Peyer's patch (tissue), 4 donors: ENCODE measurements at regions not wholly inside any gene's neighbourhood (a gene's known extent, or its start where the extent isn't known, plus 50 kb on each side); places are given as distances from the start of the nearest gene placed in this dataset.

Experiments
- DNase-seq, 3 donors: peaks; one replicate each; pipeline ENCODE4 v3.0.0-alpha.2; 2017 to 2019
- H3K27ac ChIP-seq, 4 donors: fragments of 200-600 bp; sonication (generic); one replicate each; pipeline ENCODE4 v1.5.1; 2016 to 2019
- H3K27me3 ChIP-seq, 2 donors: fragments of 200-600 bp; sonication (generic); one replicate each; pipeline ENCODE4 v1.5.1; 2019
- H3K36me3 ChIP-seq, 3 donors: fragments of 200-600 bp; sonication (generic); one replicate each; pipeline ENCODE4 v1.5.1; 2016 to 2019
- H3K4me1 ChIP-seq, 4 donors: fragments of 200-600 bp; sonication (generic); one replicate each; pipeline ENCODE4 v1.5.1; 2016 to 2019
- H3K4me3 ChIP-seq, 4 donors: fragments of 200-600 bp; sonication (generic); 1 replicate in 3 of 4; 2 replicates in 1 of 4; pipeline ENCODE4 v1.5.1; 2016 to 2019; ENCODE audit warnings: mild to moderate bottlenecking in 1 of 4
- H3K9me3 ChIP-seq, 4 donors: fragments of 200-600 bp; sonication (generic); one replicate each; pipeline ENCODE4 v1.5.1; 2016 to 2019; ENCODE audit warnings: mild to moderate bottlenecking in 1 of 4
- POLR2A ChIP-seq, 2 donors: fragments of 450-650 bp; IDR thresholded peaks; one replicate each; pipeline ENCODE4 v1.5.1; 2017; ENCODE audit warnings: antibody characterized with exemption in 2 of 2, mild to moderate bottlenecking in 2 of 2, moderate library complexity in 2 of 2
- TF ChIP-seq, protein P1 (sequence below), 6 experiments: fragments of 450-650 bp in 4 of 6; fragments of 200-600 bp in 2 of 6; sonication (generic) in 1 of 6; IDR thresholded peaks; one replicate each; pipeline ENCODE4 v1.5.1; 2017 to 2019; ENCODE audit warnings: antibody characterized with exemption in 6 of 6, mild to moderate bottlenecking in 3 of 6, moderate library complexity in 1 of 6

DNA sequence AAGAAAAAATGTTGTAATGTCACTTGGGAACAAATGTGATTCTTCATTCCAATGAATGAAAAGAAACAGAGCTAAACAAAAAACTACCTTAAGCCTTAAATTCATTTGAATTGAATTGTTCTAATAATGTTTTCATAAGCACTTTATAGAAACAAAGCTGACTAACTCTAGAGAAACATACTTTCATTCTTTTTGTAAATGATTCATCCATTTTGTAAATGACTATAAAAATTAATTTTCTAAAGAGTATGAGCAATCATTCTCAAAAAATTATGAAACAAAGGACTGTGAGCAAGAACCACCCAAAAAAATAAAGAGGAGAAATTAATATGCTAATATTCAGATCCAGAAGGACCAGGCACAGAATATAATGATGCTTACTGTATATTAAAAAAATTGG lies 986.5 kb upstream of the CHORDC1 start:
- TF ChIP-seq POLR2A (IDR thresholded peaks at IDR 0.05), result no peak
- TF ChIP-seq, protein P1, sequence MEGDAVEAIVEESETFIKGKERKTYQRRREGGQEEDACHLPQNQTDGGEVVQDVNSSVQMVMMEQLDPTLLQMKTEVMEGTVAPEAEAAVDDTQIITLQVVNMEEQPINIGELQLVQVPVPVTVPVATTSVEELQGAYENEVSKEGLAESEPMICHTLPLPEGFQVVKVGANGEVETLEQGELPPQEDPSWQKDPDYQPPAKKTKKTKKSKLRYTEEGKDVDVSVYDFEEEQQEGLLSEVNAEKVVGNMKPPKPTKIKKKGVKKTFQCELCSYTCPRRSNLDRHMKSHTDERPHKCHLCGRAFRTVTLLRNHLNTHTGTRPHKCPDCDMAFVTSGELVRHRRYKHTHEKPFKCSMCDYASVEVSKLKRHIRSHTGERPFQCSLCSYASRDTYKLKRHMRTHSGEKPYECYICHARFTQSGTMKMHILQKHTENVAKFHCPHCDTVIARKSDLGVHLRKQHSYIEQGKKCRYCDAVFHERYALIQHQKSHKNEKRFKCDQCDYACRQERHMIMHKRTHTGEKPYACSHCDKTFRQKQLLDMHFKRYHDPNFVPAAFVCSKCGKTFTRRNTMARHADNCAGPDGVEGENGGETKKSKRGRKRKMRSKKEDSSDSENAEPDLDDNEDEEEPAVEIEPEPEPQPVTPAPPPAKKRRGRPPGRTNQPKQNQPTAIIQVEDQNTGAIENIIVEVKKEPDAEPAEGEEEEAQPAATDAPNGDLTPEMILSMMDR (IDR thresholded peaks at IDR 0.05), result no peak
- DNase-seq, result no peak
- Histone ChIP-seq H3K9me3 (no peaks in the 10 kb centered on the region), H3K36me3 (no peaks in the 10 kb centered on the region), H3K4me1 (no peaks in the 10 kb centered on the region), H3K27ac (no peak overlapping the region), H3K4me3 (no peak overlapping the region), H3K27me3 (no peaks in the 10 kb centered on the region)

DNA sequence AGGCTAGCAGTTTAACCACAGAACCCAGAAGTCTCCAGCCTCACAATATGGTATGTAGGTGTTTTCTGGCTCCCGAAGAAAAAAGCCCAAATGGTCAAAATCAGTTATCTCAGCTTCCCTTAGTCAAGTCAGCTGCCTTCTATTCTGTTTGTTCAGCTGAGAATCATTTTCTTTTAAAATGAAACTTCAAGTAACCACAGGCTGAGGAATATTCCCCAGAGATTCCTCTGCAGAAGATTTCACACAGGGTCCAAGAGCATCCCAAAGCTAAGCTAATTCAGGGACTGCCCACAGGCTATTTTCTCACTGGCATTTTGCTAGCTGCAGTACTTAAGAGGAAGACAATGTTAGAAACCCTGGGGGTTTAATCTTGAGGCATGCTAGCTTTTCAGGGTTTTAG lies 977.0 kb upstream of the CHORDC1 start:
- H3K4me3 ChIP-seq, result no peak overlapping the region
- no peak for DNase-seq
- H3K9me3 ChIP-seq, result no peaks in the 10 kb centered on the region
- H3K27me3 ChIP-seq, result no peaks in the 10 kb centered on the region
- H3K27ac ChIP-seq, result no peak overlapping the region
- no peaks in the 10 kb centered on the region for H3K36me3 ChIP-seq
- TF ChIP-seq, protein P1 (IDR thresholded peaks at IDR 0.05), result no peak
- TF ChIP-seq POLR2A (IDR thresholded peaks at IDR 0.05), result no peak
- no peaks in the 10 kb centered on the region for H3K4me1 ChIP-seq

DNA sequence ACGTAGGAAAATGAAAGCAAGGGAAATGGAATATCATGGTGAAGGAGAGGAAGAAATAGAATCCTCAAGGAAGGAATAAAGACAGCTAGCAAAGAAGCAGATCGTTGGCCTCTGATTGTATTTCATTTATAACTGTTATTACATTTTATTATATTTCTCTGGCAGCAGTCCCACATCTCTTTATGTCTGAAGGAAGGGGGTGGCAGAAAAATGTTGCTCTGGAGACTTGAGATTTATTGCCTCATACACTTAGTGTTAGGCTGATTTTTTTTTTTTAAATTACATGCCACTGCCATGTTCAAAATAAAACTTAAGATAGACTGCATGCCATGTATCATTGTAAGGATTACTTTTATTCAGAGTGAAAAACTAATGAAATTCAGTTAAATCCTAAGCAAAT lies 971.7 kb upstream of the CHORDC1 start:
- DNase-seq, result no peak

DNA sequence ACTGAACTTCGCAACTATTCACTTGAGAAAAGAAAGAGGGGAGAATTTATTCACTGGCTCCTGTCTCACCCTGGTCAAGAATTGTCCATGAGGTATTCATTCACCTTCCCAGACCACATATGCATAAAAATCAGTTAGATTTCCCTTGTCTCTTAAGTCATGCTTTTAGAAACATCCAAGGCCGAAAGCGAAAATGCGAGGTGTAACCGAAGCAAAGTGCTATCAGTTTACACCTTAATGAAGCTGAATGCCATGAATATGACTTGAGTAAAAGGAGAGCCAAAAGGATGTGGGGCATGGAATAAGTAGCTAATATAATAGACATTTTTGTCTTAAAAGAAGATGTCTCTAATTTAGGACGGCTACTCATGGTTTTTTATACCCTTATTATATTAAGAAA lies 965.6 kb upstream of the CHORDC1 start:
- H3K4me1 ChIP-seq, result no peaks in the 10 kb centered on the region
- no peak overlapping the region for H3K4me3 ChIP-seq
- no peak overlapping the region for H3K27ac ChIP-seq
- no peak for DNase-seq
- H3K9me3 ChIP-seq, result peaks cover 0 to 4% (median 0%) of the 10 kb centered on the region in 4 donors
- H3K27me3 ChIP-seq, result no peaks in the 10 kb centered on the region
- TF ChIP-seq, protein P1 (IDR thresholded peaks at IDR 0.05), result no peak
- no peak for TF ChIP-seq POLR2A (IDR thresholded peaks at IDR 0.05)
- H3K36me3 ChIP-seq, result no peaks in the 10 kb centered on the region

More for the DNA sequence above, 971.7 kb upstream of the CHORDC1 start:
- H3K36me3 ChIP-seq, result no peaks in the 10 kb centered on the region
- no peaks in the 10 kb centered on the region for H3K4me1 ChIP-seq
- H3K4me3 ChIP-seq, result no peak overlapping the region
- no peaks in the 10 kb centered on the region for H3K27me3 ChIP-seq
- no peak overlapping the region for H3K27ac ChIP-seq
- no peak for TF ChIP-seq POLR2A (IDR thresholded peaks at IDR 0.05)
- TF ChIP-seq, protein P1 (IDR thresholded peaks at IDR 0.05), result no peak
- no peaks in the 10 kb centered on the region for H3K9me3 ChIP-seq

DNA sequence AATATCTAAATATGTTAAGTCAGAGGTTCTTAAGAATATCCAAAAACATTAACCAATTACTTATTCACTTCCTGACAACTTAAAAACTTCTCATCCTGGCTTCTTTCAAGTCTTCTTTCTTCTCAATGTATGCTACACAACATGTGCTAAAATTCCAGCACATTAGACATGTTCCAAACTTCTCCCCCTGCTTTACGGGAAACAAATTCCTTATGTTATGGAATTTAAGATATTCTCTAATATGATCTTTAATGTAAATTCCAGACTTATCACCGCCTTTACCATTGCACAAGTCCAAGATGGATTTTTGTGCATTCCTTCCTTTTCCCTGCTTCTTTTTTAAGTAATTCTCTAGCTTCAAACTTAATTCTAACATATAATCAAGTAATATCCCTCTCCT lies 964.5 kb upstream of the CHORDC1 start:
- Histone ChIP-seq H3K27me3 (no peaks in the 10 kb centered on the region), H3K4me1 (no peaks in the 10 kb centered on the region), H3K9me3 (peaks cover 0 to 4% (median 0%) of the 10 kb centered on the region in 4 donors), H3K36me3 (no peaks in the 10 kb centered on the region), H3K27ac (no peak overlapping the region), H3K4me3 (no peak overlapping the region)
- DNase-seq, result no peak
- TF ChIP-seq, protein P1 (IDR thresholded peaks at IDR 0.05), result no peak
- no peak for TF ChIP-seq POLR2A (IDR thresholded peaks at IDR 0.05)

DNA sequence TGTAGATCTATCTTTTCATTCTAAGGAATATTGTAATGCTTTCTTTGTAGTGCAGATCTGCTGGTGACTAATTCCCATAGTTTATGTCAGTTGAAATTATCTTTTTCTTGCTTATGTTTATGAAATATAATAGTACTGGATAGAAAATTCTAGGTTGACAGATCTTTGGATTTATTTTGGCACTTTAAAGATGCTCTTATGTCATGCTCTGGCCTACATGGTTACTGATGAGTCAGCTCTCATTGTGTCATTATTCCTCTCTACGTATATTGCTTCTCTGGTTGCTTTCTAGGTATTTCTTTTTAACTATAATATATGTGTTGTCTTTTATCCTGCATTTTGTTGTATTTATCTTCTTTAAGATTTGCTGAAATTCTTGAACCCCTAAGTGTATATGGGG lies 955.5 kb upstream of the CHORDC1 start:
- no peak overlapping the region for H3K4me3 ChIP-seq
- no peaks in the 10 kb centered on the region for H3K27me3 ChIP-seq
- DNase-seq, result no peak
- TF ChIP-seq, protein P1 (IDR thresholded peaks at IDR 0.05), result no peak
- no peak for TF ChIP-seq POLR2A (IDR thresholded peaks at IDR 0.05)
- no peaks in the 10 kb centered on the region for H3K36me3 ChIP-seq
- no peaks in the 10 kb centered on the region for H3K9me3 ChIP-seq
- H3K4me1 ChIP-seq, result no peaks in the 10 kb centered on the region
- no peak overlapping the region for H3K27ac ChIP-seq
